ENCODE measurements at regions not wholly inside any gene's neighbourhood (a gene's known extent, or its start where the extent isn't known, plus 50 kb on each side); places are given as distances from the start of the nearest gene placed in this dataset.
"Not testable (repeated sequence)": the region's sequence is repeated elsewhere in the genome, so short reads cannot be mapped to it uniquely, and the experiment has no call there.

DNA sequence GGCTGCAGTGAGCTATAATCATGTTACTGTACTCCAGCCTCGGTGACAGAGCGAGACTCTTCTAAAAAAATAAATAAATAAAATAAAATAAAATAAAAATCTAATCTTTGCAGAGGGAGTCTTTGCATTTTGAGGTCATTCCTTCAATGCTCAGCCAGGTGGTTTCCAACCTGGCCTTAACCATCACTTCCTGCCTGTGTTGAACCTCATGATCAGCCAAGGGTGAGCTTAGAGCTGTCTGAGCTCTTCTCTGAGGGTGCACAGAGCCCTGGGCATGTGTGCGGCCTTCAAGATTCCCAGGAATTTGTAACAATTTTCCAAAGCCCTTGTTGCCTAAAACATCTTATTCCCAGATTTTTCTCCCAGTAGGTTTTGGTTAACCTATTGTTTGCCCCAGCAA is 94.3 kb downstream of the KCNJ12 start:
- CTCF ChIA-PET: interaction anchor here (0.6 to 0.9 kb wide), 2 partner anchors 13 to 114 kb away, joined by 3 read pairs; no protein-coding TSS in a partner anchor
- H3K27ac Mint-ChIP-seq (ENCODE audit: low read depth, unreplicated experiment); POLR2A ChIA-PET; H3K36me3 Mint-ChIP-seq (ENCODE audit: insufficient read depth, unreplicated experiment); intact Hi-C loops (cut with micrococcal nuclease); H3K9me3 Mint-ChIP-seq (ENCODE audit: unreplicated experiment); DNase-seq (ENCODE audit: unreplicated experiment); H3K4me1 Mint-ChIP-seq (ENCODE audit: insufficient read depth, unreplicated experiment); BruUV-seq (replicated peaks); H3K4me3 Mint-ChIP-seq (ENCODE audit: unreplicated experiment): not testable (repeated sequence)
- peaks cover 83% of the 10 kb centered on the region for H3K27me3 Mint-ChIP-seq (ENCODE audit: insufficient read depth, unreplicated experiment)

- POLR2A ChIA-PET: no interaction called here
These were observed 94.7 kb downstream of the KCNJ12 start for GRCh38 chr17:21470861-21471260.

GRCh38 chr17:21474815-21475214 is 98.7 kb downstream of the KCNJ12 start:
- no peak for DNase-seq (ENCODE audit: unreplicated experiment)
- H3K9me3 Mint-ChIP-seq (ENCODE audit: unreplicated experiment): no peaks in the 10 kb centered on the region
- no peak for TF ChIP-seq CTCF (IDR thresholded peaks at IDR 0.05; ENCODE audit: unreplicated experiment)
- ChIA-PET CTCF (no interaction called here), POLR2A (no interaction called here)
- intact Hi-C loops (cut with micrococcal nuclease): no loop called here
- H3K27me3 Mint-ChIP-seq (ENCODE audit: insufficient read depth, unreplicated experiment): peaks cover 85% of the 10 kb centered on the region
- H3K27ac Mint-ChIP-seq (ENCODE audit: low read depth, unreplicated experiment): no peak overlapping the region
- no peak overlapping the region for H3K4me3 Mint-ChIP-seq (ENCODE audit: unreplicated experiment)
- H3K36me3 Mint-ChIP-seq (ENCODE audit: insufficient read depth, unreplicated experiment): no peaks in the 10 kb centered on the region
- BruUV-seq (replicated peaks): no TSS peak
- no peaks in the 10 kb centered on the region for H3K4me1 Mint-ChIP-seq (ENCODE audit: insufficient read depth, unreplicated experiment)

More at GRCh38 chr17:21470861-21471260, 94.7 kb downstream of the KCNJ12 start:
- H3K9me3 Mint-ChIP-seq (ENCODE audit: unreplicated experiment): no peaks in the 10 kb centered on the region
- H3K4me1 Mint-ChIP-seq (ENCODE audit: insufficient read depth, unreplicated experiment): no peaks in the 10 kb centered on the region
- intact Hi-C loops (cut with micrococcal nuclease): no loop called here
- H3K27me3 Mint-ChIP-seq (ENCODE audit: insufficient read depth, unreplicated experiment): peaks cover 87% of the 10 kb centered on the region
- H3K27ac Mint-ChIP-seq (ENCODE audit: low read depth, unreplicated experiment): no peak overlapping the region
- CTCF ChIA-PET: interaction anchor here (0.6 to 0.9 kb wide), 2 partner anchors 13 to 115 kb away, joined by 3 read pairs; no protein-coding TSS in a partner anchor
- H3K4me3 Mint-ChIP-seq (ENCODE audit: unreplicated experiment): no peak overlapping the region
- H3K36me3 Mint-ChIP-seq (ENCODE audit: insufficient read depth, unreplicated experiment): no peaks in the 10 kb centered on the region
- no TSS peak for BruUV-seq (replicated peaks)
- DNase-seq (ENCODE audit: unreplicated experiment): no peak
- TF ChIP-seq CTCF (IDR thresholded peaks at IDR 0.05; ENCODE audit: unreplicated experiment): no peak

DNA sequence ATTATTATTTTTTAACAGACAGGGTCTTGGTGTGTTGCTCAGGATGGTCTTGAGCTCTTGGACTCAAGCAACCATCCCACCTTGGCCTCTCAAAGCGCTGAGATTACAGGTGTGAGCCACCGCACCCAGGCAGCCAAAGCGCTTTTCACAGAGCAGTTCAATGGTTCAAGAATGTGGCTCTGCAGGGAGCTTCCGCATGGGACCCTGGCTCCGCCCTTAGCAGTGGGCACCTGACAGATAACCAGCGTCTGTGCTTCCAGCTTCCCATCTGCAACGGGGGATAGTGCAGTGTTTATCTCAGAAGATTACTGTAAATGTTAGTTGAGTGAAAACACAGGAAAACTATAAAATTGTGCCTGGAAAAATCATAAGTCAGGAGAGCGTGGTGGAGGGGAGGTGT is 99.4 kb downstream of the KCNJ12 start:
- no TSS peak for BruUV-seq (replicated peaks)
- no peaks in the 10 kb centered on the region for H3K4me1 Mint-ChIP-seq (ENCODE audit: insufficient read depth, unreplicated experiment)
- H3K4me3 Mint-ChIP-seq (ENCODE audit: unreplicated experiment): no peak overlapping the region
- POLR2A ChIA-PET: interaction anchor here (1.3 kb wide), 1 partner anchor 14 kb away, joined by 4 read pairs; no protein-coding TSS in a partner anchor
- H3K27me3 Mint-ChIP-seq (ENCODE audit: insufficient read depth, unreplicated experiment): peaks cover 85% of the 10 kb centered on the region
- H3K27ac Mint-ChIP-seq (ENCODE audit: low read depth, unreplicated experiment): no peak overlapping the region
- no peaks in the 10 kb centered on the region for H3K36me3 Mint-ChIP-seq (ENCODE audit: insufficient read depth, unreplicated experiment)
- H3K9me3 Mint-ChIP-seq (ENCODE audit: unreplicated experiment): no peaks in the 10 kb centered on the region
- DNase-seq (ENCODE audit: unreplicated experiment): no peak
- CTCF ChIA-PET: interaction anchor here (0.8 kb wide), 1 partner anchor 11 kb away, joined by 3 read pairs; no protein-coding TSS in a partner anchor
- intact Hi-C loops (cut with micrococcal nuclease): no loop called here
- no peak for TF ChIP-seq CTCF (IDR thresholded peaks at IDR 0.05; ENCODE audit: unreplicated experiment)

- Mint-ChIP-seq H3K4me1 (ENCODE audit: insufficient read depth, unreplicated experiment) (no peaks in the 10 kb centered on the region), H3K9me3 (ENCODE audit: unreplicated experiment) (no peaks in the 10 kb centered on the region), H3K36me3 (ENCODE audit: insufficient read depth, unreplicated experiment) (no peaks in the 10 kb centered on the region), H3K27me3 (ENCODE audit: insufficient read depth, unreplicated experiment) (peaks cover 85% of the 10 kb centered on the region), H3K4me3 (ENCODE audit: unreplicated experiment) (no peak overlapping the region), H3K27ac (ENCODE audit: low read depth, unreplicated experiment) (no peak overlapping the region)
- no peak for TF ChIP-seq CTCF (IDR thresholded peaks at IDR 0.05; ENCODE audit: unreplicated experiment)
- DNase-seq (ENCODE audit: unreplicated experiment): no peak
- no TSS peak for BruUV-seq (replicated peaks)
- intact Hi-C loops (cut with micrococcal nuclease): no loop called here
- POLR2A ChIA-PET: no interaction called here
- CTCF ChIA-PET: interaction anchor here (0.7 kb wide), 2 partner anchors 34 to 36 kb away, joined by 3 read pairs; no protein-coding TSS in a partner anchor
These were observed 100.7 kb downstream of the KCNJ12 start for GRCh38 chr17:21476867-21477266.
